GM18870 (cell line): ENCODE measurements at regions not wholly inside any gene's neighbourhood (a gene's known extent, or its start where the extent isn't known, plus 50 kb on each side); places are given as distances from the start of the nearest gene placed in this dataset.

Source experiments
- ATAC-seq: cut with Tn5 transposase; IDR thresholded peaks from one replicate; pipeline ENCODE4 v1.9.1; 2021; ENCODE audit warnings: moderate library complexity; ENCODE audit not compliant: unreplicated experiment

DNA sequence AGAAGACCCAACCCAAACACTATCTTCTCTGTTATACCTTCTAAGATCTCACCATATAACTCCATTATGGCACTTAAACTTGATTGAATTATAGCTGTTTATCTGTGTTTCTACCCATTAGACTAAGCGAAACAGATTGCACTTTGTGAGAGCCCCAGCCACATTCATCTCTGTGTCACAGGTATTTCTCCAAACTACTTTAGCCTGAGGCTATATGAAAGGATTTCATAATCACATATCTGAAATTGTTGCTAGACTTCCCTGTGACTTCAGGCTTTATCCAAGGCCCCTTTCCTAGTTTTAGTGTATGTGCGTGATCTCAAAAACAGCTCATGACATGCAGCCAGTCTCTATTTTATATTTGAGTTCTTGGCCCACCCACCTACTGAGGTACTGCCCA, 745.0 kb upstream of the ACVR2A start:
- ATAC-seq: no peak

DNA sequence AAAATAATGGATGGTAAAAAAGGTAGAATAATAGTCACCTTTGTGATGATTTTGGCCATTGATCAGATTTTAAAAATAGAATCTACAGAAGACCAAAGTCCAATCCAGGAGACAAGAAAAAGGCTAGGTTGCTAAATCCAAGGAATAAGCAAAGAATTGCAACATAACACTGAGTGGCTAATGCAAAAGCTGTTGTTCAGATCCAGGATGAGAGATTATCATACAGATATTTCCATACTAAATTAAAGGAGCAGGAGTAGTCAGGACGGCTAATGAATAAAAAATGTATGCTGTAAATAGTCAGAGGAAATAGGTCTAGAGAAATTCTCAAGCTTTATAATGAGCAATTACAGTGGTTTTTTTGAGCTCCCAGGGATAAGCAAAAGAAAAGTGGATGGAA, 745.9 kb upstream of the ACVR2A start:
- ATAC-seq: no peak

DNA sequence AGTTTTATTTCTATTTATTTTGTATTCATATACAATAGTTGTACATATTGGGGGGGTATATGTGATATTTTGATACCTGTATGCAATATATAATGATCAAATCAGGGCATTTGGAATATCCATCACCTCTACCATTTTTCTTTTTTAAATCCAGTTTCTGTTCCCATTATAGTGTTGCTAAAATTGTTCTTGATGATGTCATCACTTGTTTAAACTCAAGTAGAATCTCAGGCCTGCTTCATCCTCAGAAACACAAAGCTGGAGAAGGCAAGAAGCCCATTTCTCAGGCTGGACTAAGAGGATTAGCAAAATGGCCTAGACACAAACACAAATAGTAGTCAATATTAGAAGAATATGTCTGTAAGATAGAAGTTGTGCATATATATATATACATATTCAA, 747.1 kb upstream of the ACVR2A start:
- ATAC-seq: no peak

DNA sequence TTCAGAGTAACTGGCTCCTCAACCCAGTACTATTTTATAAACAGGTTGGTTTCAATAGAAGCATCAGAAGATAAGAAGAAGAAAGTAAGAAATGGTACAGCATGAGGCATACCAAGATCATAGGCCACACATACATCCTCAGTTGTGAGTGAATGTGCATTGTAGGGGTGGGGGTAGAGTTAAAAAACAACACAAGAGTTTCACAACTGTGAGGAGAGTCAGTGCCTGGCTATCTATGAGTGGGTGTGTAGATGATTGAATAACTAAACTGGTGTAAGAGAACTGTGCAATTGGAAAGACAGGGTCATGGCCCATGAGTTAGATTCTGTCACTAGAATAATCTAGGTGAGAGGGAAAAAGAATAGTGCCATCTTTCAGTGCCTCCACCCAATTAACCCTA, 748.2 kb upstream of the ACVR2A start:
- no peak for ATAC-seq

DNA sequence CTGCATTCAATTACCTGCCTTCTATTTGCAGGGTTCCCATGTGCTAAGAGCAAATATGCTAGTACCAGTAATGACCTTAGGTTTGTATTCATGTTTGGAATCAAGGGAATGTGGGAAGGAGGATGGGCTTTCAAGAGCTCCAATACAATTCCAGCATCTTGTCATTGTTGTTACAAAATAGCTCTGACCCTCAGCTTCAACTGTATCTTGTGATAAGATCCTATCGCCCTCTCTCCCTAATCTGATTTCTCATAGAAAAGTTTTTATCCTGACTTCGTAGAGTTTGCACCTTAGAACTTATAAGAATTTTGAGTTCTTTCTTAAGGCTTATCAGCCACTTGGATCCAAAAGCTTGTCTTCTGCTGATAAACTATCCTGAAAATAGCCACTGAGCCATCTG, 749.5 kb upstream of the ACVR2A start:
- ATAC-seq: no peak

DNA sequence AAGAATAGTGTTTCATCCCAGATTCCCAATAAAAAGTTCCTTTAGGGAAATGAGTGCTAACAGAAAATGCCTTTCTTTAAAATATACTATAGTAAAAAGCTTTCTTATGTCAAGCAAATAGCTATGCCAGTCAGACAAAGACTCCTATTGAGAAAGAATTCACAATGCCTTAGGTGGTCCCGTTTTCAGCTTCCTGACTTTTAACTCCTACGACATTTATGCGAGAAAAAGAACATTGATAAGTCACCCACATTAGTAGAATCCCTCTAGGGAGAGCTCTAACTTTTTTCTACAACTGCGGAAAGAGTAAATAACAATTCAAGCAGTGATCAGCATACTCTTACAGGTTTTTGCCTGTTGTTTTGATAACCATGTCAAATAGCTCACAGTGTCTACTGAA, 750.8 kb upstream of the ACVR2A start:
- no peak for ATAC-seq

DNA sequence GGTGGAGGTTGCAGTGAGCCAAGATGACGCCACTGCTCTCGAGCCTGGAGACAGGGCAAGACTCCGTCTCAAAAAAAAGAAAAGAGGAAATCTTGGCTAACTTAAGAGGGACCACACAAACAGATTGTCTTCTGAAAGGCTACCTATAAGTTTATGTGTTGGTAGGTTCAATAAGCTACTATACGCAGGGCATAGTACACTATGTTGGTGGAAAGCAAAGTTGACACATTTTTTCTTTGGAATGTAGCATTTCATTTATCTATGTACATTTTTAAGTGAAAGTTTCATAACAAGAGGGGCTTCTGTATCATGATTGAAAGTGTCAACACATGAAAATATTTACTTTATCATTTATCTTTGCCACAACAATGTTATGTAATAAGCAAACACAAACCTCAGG, 752.6 kb upstream of the ACVR2A start:
- ATAC-seq: no peak

DNA sequence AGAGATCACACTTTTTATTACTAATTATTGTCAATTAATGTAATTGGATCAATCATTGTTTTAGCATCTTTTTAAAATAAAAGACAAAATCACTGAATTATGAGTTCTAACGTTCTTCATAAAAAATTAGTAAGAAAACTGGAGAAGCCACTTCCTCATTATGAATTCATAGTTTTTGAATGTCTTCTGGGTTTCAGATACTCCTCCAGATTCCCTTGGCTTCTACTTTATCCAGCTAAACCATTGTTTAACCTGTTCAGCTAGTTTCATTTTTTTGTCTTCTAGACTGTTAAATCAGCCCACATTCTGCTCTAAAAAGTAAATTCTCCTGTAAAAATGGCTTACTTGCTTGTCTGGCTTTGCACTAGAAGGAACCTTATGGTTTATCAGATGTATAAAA, 753.4 kb upstream of the ACVR2A start:
- no peak for ATAC-seq

DNA sequence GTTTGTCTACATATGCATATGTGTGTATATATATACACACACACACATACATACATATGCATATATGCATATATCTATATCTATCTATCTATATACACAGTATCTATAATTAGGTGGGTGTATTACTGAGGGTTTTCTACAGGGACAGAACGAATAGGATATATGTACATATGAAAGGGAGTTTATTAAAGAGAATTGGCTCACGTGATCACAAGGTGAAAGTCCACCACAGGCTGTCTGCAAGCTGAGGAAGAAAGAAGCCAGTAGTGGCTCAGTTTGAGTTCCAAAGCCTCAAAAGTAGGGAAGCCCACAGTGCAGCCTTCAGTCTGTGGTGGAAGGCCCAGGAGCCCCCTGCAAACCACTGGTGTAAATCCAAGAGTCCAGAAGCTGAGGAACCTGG, 756.0 kb upstream of the ACVR2A start:
- no peak for ATAC-seq

DNA sequence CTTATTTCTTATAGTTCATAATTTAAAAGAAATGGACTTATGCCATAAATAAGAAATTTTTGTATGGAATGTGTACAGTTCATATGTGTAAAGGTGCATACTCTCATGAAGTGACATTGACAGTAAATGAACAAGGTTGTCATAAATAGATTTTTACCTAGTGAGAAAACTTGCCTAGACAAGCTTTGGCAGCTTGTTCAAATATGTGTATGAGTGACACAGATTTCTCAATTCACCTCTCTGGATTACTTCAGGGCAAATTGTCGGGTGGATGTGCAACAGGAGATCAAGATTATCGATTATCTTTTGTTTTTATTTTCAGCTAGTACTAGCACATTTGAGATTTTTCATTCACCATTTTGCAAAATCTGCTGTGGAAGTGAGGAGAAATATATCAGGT, 758.1 kb upstream of the ACVR2A start:
- ATAC-seq: no peak

DNA sequence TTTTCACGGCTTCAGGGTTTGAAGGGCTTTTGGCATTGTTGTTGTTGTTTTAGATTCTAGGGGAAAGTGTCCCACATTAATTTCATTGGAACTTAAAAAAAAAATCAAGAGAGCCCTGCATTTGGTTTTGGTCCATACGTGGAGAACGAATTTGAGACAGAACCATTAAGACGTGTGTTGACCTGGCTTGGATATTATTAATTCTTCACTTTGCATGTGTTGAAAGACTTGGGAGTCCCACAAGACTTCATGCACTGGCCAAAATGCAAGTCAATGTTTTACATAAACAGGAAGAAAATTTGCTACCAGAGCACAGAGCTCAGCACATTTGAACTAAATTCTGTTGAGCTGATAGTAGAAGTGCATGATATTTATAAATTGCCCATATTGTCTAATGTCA, 761.2 kb upstream of the ACVR2A start:
- ATAC-seq: no peak

DNA sequence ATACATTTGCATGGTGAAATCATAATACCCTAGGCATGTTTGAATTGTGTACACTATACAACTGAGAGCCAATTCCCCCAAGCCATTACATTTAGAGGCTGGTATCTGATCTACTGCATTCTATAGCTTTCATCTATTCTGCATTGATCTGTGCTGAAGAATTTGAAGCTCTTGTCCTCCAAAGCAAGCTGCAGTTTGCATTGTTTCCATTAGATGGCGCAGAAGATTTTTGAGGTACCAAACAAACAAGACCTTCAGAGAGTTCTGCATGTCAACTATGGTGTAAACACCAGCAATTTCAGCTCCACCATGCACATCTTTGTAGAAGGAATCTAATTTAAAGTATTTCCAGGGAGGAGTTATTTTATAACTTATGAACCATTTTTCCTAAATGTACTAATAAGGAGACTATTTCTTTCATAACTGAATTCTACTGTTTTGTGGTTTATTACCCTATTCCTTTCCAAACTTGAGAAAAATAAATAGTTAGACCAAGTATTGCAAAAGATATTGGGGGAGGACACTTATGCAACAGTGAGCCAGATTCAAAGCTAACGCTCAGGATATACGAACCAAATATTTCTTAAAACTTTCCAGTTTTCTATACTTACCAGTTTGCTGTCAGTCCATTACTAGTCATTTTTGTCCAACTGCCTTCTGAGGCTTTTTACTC, 761.8 kb upstream of the ACVR2A start:
- ATAC-seq: peak; percentile 88

DNA sequence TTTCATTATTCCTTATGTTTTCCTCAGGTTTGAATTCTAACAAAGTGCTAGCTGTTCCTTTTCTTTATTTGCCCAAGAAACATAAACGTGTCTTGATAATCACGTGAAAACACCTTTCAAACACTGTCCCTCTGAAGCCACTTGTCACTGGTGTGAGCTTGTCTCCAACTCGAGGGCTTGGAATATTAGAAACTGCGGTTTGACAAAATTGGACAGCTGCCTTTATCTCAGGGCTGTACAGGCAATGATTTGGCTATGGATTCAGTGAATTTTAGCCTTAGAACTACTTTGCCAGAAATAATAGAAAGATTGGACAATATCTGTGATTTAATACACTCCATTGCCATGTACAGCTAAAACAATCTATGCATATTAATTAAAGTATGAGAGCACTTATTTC, 763.0 kb upstream of the ACVR2A start:
- ATAC-seq: no peak

DNA sequence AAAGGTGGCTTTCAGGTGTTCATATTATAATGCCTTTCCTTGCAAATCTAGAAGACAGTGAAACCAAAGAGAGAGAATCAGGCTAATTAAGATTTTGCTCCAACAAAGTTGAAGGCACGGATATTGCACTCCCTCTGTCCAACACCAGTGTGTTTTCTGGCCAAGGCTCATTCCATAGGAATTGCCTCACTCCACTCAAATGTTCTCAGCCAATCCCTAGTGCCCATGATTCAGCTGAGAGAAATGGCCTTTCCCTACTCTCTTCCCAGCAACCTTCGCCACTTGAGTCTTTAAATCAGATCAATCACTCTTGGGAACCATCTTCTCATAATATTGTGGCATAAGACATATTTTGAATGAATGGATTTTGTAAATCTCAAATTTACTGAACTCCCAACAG, 768.2 kb upstream of the ACVR2A start:
- ATAC-seq: no peak

DNA sequence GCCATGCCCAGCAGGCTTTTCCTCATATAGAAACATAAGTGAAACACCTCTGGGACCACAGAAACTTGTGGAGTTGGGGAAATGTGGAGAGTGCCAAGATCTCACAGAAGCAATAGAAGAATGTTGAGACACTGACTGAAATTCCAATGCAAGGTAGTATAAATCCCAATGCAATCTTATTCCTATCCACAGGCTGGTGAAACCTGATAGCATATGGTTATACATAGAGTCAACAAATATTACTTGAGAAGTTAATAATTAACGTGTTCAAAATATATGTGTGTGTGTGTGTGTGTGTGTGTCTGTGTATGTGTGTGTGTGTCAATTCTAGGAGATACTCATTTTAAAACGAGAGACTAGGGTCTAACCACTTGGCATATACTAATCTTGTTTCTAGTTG, 776.8 kb upstream of the ACVR2A start:
- no peak for ATAC-seq

DNA sequence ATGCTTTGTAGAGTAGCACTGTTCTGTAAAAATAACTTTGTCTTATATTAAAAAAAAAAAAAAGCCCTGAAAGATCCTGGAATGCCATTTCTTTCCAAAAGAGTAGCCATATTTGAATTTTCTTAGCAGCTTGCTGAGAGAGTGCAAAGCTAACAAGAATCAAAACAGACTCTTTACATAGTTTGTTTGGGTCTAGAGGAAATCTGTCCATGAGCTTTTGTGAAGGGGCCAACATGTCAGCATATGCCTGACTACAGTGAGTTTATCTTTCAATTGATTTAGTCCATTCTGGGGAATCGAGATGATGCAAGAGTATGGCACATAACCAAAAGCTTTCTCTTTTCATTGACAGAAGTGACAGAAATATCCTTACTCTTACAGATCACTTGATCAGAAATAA, 777.7 kb upstream of the ACVR2A start:
- no peak for ATAC-seq

DNA sequence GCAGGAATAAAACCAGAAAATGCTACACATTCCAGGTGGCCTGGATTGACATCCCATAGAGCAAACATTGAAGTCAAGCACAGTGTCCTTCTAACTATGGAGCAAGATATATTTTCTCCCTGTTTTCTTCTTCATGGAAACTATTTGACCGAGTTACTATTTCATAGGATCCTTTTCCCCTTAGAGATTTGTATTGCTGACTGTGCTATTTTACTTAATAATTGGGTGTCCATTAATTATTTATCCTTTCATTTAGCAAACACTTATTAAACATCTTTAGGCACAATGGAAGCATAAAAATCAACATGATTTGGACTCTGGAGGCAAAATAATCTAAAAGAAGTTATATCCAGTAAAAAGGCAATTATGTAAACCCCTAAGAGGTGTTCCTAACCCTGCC, 782.8 kb upstream of the ACVR2A start:
- ATAC-seq: no peak

DNA sequence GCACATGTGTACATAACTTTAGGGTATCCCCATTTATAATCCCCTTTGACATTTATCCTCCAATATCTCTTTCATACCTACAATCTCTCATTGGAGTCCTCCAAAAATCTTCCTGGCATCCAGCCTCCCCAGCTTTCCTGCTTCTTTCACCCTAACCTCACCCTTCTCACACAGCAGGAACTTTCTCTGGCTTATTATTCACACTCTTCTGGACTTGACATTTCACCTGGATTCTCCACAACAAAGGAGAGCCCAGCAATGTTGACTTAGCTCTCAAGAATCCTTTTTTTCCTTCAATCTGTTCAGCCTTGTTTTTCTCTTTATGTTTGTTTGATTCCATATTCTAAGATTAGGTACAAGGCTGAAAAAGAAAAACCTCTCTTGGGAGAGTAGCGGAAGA, 783.6 kb upstream of the ACVR2A start:
- ATAC-seq: no peak

DNA sequence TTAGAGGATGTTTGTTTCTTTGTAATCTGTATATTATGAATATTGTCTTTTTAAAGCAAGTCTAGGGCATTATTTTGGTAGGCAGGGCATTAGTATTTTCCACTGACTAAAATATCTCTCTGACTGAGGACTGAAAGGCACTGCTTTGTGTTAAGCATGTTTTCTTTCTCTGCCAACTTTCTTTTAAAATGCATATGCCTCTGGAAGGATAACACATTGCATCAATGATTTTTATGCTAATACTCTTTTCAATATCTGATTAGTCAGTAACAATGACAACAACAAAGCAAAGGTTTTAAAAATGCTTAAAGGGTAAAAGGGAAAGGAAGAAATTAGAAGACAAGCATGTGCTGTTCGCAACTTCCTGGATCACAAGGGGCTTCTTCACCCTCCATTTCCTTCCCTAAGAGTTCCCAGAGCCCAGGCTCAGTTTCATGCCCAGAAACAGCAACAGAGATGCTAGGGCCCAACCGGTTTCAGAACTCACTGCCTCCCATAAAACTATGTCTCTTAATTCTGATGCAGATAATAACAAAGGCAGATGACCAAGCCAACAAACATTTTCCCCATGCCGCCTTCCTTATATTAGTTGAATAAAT, 786.8 kb upstream of the ACVR2A start:
- ATAC-seq: no peak

DNA sequence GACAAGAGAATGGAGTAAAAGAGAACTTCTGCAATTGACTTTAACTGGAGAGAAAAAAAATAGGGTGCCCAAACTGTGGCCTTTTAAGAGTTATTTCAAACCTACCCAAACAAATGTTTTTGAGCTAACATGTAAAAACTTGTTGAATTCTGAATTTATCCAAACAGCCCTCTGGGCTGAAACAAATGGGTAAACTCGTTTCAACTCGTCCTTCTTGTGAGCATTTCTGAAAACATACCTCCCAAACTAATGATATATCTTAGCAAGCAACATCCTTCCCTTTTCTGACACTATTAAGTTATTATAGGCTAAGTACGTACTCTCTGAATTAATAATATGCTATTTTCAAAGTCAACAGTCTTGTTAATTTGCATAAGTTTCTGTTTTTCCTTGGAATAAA, 793.0 kb upstream of the ACVR2A start:
- ATAC-seq: no peak

DNA sequence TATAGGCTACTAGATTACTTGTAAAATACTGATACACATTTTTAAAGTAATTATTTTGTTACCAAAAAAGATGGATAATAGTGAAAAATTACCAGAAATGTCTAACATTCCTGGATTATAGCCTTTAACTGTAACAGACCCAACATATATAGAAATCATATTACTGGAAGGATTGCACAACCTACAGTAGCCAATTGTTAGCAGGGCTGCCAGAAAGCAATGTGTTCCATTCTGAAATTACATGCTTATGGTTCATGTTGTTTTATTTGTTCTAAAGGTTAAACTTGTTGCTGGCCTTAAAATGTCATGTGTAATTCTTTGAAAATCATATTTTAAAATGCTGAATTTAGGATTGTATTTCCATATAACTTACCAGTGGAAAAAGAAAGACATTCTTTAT, 793.6 kb upstream of the ACVR2A start:
- no peak for ATAC-seq

DNA sequence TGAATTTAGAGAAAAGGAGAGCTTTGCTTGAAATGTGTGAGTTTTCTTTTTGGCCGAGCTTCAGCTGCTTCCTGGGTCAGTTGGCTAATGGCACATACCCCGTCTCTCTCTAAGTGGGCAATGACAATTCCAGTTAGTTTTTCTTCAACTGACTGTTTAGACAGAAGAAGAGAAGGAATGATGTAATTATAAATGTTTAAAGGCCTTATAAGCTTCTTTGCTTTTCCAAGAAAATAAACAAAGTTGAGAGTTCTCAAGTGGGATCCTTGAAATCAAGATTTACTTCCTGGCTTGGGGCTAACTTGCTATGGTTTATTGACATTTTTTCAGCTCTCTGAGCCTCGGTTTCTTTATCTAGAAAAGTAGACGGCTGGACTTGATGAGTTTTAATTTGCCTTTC, 794.9 kb upstream of the ACVR2A start:
- ATAC-seq: no peak

DNA sequence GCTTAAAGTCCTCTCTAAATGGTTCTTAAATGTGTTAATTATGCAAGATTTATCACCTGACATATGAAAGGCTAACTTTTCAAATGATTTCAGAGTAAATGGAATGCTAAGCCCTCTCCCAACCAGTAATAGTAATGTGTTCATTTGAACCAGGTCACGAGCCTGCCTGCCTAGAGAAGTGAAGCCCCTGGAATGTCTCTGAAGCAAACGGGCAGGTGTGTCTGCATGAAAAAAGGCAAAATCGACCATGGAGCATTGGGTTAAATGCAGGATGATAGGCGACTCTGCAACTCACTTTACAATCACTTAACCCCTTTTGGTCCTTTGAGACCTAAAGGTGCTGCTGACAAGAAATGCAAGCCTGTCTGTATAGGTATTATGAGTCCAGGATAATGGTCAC, 798.4 kb upstream of the ACVR2A start:
- ATAC-seq: no peak
